A673 (cell line): ENCODE measurements at regions not wholly inside any gene's neighbourhood (a gene's known extent, or its start where the extent isn't known, plus 50 kb on each side); places are given as distances from the start of the nearest gene placed in this dataset.

Experiments
- BruUV-seq: library from RNA; stranded (reverse); fragments of 400-500 nt; replicated peaks from 2 replicates; lab custom pipeline; 2021; lab: Mats Ljungman, UMichigan
- CTCF ChIA-PET: fragments of 300-600 bp; sonication (Branson Sonifier 250); formaldehyde crosslinking; loops from one replicate; lab custom pipeline; 2022; ENCODE audit warnings: antibody characterized with exemption; lab: Charles Lee
- POLR2A ChIA-PET: fragments of 300-600 bp; sonication (Branson Sonifier 250); formaldehyde crosslinking; loops from one replicate; lab custom pipeline; 2022; ENCODE audit warnings: antibody characterized with exemption; ENCODE audit not compliant: low non-redundant PET; lab: Charles Lee
- DNase-seq: peaks from one replicate; pipeline ENCODE4 v3.0.0-alpha.2; 2015; ENCODE audit warnings: low spot score
- H3K27ac ChIP-seq: fragments of 200-600 bp; sonication (generic); 2 replicates; pipeline ENCODE4 v1.5.1; 2016; ENCODE audit warnings: mixed run types, low read depth, mild to moderate bottlenecking, mixed read lengths, antibody characterized with exemption, low read length; ENCODE audit not compliant: poor library complexity, severe bottlenecking
- H3K27me3 ChIP-seq: fragments of 200-600 bp; sonication (generic); replicated peaks from 2 replicates; pipeline ENCODE4 v1.6.1; 2017; ENCODE audit warnings: mixed run types, low read depth, mild to moderate bottlenecking, mixed read lengths, antibody characterized with exemption, low read length; ENCODE audit not compliant: insufficient read depth, poor library complexity
- H3K36me3 ChIP-seq: fragments of 200-600 bp; sonication (generic); 2 replicates; pipeline ENCODE4 v1.6.1; 2016; ENCODE audit warnings: mixed run types, mild to moderate bottlenecking, mixed read lengths, antibody characterized with exemption, low read length; ENCODE audit not compliant: insufficient read depth, poor library complexity, severe bottlenecking
- H3K4me1 ChIP-seq: fragments of 200-600 bp; sonication (generic); 2 replicates; pipeline ENCODE4 v1.6.1; 2017; ENCODE audit warnings: mixed run types, mild to moderate bottlenecking, mixed read lengths, antibody characterized with exemption, low read length; ENCODE audit not compliant: insufficient read depth, poor library complexity, severe bottlenecking
- H3K4me3 ChIP-seq: fragments of 200-600 bp; sonication (generic); 2 replicates; pipeline ENCODE4 v1.5.1; 2016; ENCODE audit warnings: low read depth, mixed run types, mild to moderate bottlenecking, mixed read lengths, low read length; ENCODE audit not compliant: poor library complexity, severe bottlenecking
- H3K9me3 ChIP-seq: fragments of 200-600 bp; sonication (generic); 2 replicates; pipeline ENCODE4 v1.6.1; 2016; ENCODE audit warnings: mixed run types, low read depth, mild to moderate bottlenecking, mixed read lengths, antibody characterized with exemption, low read length; ENCODE audit not compliant: poor library complexity, severe bottlenecking
- EZH2 ChIP-seq: fragments of 200-600 bp; sonication (generic); IDR thresholded peaks from 2 replicates; pipeline ENCODE4 v1.6.1; 2017; ENCODE audit warnings: borderline replicate concordance, low read depth, mild to moderate bottlenecking, mixed read lengths, antibody characterized with exemption, low read length; ENCODE audit not compliant: poor library complexity, severe bottlenecking
- intact Hi-C: fragments of 100-400 bp; cut with micrococcal nuclease; formaldehyde crosslinking; loops from one replicate; pipeline ENCODE4 v1.10.0; 2022; ENCODE audit not compliant: unreplicated experiment
- TF ChIP-seq, protein P1 (sequence below): fragments of 300-800, 200-600 bp; sonication (generic); conservative IDR thresholded peaks from 2 replicates; pipeline ENCODE4 v1.5.1; 2017; ENCODE audit warnings: low read depth, mild to moderate bottlenecking, antibody characterized with exemption, low read length, moderate library complexity, mixed read lengths

DNA sequence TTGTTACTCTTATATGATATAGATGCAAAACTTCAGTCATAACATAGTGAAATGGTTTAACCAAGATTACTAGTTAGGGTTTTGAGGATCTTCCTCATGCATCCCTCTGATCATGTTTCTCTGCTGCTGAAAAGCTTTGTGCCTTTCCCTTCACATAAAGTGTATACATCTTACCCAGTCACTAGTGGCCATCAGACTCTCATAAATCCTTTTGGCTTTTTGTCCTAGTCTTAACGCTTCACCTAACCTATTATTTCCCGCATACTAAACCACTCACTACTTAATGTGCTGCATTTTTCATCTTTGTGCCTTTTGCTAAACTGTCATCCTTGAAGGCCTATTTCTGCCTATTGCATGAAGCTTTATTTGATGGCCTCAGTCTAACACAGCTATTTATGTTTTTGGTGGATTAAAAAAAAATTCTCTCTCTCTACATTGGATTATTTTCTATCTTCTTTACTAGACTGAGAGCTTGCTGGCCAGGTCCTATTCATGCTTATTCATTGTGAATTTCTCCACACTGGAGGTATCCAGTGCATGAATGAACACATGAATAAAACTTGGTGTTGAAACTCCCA lies 717.6 kb upstream of the GOLIM4 start:
- BruUV-seq, result no TSS peak
- DNase-seq, result no peak
- Histone ChIP-seq H3K4me3 (no peak overlapping the region), H3K36me3 (no peaks in the 10 kb centered on the region), H3K27ac (no peak overlapping the region), H3K9me3 (no peaks in the 10 kb centered on the region), H3K4me1 (no peaks in the 10 kb centered on the region), H3K27me3 (no peaks in the 10 kb centered on the region)
- CTCF ChIA-PET, result no interaction called here
- no peak for TF ChIP-seq EZH2
- TF ChIP-seq, protein P1, sequence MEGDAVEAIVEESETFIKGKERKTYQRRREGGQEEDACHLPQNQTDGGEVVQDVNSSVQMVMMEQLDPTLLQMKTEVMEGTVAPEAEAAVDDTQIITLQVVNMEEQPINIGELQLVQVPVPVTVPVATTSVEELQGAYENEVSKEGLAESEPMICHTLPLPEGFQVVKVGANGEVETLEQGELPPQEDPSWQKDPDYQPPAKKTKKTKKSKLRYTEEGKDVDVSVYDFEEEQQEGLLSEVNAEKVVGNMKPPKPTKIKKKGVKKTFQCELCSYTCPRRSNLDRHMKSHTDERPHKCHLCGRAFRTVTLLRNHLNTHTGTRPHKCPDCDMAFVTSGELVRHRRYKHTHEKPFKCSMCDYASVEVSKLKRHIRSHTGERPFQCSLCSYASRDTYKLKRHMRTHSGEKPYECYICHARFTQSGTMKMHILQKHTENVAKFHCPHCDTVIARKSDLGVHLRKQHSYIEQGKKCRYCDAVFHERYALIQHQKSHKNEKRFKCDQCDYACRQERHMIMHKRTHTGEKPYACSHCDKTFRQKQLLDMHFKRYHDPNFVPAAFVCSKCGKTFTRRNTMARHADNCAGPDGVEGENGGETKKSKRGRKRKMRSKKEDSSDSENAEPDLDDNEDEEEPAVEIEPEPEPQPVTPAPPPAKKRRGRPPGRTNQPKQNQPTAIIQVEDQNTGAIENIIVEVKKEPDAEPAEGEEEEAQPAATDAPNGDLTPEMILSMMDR, result no peak
- intact Hi-C loops, result no loop called here
- POLR2A ChIA-PET, result no interaction called here

DNA sequence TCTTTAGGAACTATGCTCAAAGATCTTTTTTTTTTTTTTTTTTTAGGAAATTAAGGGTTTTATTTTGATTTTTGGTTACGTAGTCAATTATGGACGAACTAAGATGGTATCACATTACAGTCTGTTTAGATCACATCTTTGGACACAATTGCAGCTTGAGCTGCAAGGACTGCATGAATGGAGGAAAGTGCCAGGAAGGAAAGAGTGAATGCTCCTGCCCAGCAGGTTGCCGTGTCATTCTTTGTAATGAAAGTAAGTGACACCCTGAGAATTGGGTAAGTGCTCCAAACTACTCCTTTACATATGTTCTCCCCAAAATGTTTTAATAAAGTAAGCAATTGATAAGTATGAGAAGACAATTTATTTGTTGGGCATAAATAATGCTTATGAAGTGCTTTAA lies 716.5 kb upstream of the GOLIM4 start:
- no peak overlapping the region for H3K27ac ChIP-seq
- H3K4me1 ChIP-seq, result no peaks in the 10 kb centered on the region
- ChIA-PET CTCF (interaction anchor here (0.6 kb wide), 1 partner anchor 202 kb away, joined by 10 read pairs; no protein-coding TSS in a partner anchor), POLR2A (no interaction called here)
- H3K27me3 ChIP-seq, result no peaks in the 10 kb centered on the region
- peak; percentile 60 for DNase-seq
- no TSS peak for BruUV-seq
- TF ChIP-seq, protein P1, result no peak
- H3K4me3 ChIP-seq, result no peak overlapping the region
- H3K9me3 ChIP-seq, result no peaks in the 10 kb centered on the region
- H3K36me3 ChIP-seq, result no peaks in the 10 kb centered on the region
- intact Hi-C loops, result no loop called here

DNA sequence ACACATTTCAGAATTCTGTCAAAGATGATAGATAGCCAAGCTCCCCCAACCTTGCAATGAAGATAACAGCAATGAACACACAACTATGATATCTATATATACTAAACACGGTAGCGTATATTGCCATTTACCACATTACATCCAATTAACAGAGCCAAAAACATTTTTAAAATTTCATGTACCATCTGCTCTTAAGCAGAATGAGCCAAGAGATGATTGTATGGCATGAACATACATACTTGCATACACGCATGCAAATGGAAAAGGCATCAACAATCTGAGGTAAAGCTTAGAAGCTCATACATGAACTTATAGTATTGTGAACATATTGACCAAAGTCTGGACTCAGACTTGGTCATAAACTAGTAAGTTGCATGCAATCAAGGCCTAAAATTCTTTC lies 712.9 kb upstream of the GOLIM4 start:
- no peak overlapping the region for H3K4me3 ChIP-seq
- no peaks in the 10 kb centered on the region for H3K4me1 ChIP-seq
- DNase-seq, result no peak
- ChIA-PET POLR2A (no interaction called here), CTCF (no interaction called here)
- no peaks in the 10 kb centered on the region for H3K36me3 ChIP-seq
- H3K27ac ChIP-seq, result no peak overlapping the region
- peaks cover 10% of the 10 kb centered on the region for H3K27me3 ChIP-seq
- no peaks in the 10 kb centered on the region for H3K9me3 ChIP-seq
- TF ChIP-seq, protein P1, result no peak
- no peak for TF ChIP-seq EZH2
- no TSS peak for BruUV-seq
- intact Hi-C loops, result no loop called here
